ENCODE measurements at regions not wholly inside any gene's neighbourhood (a gene's known extent, or its start where the extent isn't known, plus 50 kb on each side); places are given as distances from the start of the nearest gene placed in this dataset.

DNA sequence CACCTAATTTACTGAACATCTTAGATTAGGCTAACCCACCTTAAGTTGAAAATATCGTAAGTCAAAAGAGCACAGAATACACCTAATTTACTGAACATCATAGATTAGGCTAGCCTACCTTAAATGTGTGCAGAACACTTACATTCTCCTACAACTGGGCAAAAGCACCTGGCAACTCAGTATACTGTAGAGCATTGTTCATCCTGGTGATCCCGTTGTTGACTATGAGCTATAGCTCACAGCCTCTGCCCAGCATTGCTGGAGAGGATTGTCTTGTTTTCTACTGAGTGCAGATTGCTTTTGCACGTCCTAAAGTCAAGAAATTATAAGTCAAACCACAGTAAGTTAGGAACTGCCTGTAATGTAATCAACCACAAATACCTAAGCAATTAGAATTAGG lies 531.8 kb upstream of the CDH6 start:
- TF ChIP-seq POLR2AphosphoS5 (IDR thresholded peaks at IDR 0.05) (no peak), POLR2A (IDR thresholded peaks at IDR 0.05) (no peak)
- TF ChIP-seq, protein P1, sequence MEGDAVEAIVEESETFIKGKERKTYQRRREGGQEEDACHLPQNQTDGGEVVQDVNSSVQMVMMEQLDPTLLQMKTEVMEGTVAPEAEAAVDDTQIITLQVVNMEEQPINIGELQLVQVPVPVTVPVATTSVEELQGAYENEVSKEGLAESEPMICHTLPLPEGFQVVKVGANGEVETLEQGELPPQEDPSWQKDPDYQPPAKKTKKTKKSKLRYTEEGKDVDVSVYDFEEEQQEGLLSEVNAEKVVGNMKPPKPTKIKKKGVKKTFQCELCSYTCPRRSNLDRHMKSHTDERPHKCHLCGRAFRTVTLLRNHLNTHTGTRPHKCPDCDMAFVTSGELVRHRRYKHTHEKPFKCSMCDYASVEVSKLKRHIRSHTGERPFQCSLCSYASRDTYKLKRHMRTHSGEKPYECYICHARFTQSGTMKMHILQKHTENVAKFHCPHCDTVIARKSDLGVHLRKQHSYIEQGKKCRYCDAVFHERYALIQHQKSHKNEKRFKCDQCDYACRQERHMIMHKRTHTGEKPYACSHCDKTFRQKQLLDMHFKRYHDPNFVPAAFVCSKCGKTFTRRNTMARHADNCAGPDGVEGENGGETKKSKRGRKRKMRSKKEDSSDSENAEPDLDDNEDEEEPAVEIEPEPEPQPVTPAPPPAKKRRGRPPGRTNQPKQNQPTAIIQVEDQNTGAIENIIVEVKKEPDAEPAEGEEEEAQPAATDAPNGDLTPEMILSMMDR (IDR thresholded peaks at IDR 0.05): no peak
